HL-60 (cell line): ENCODE measurements at regions not wholly inside any gene's neighbourhood (a gene's known extent, or its start where the extent isn't known, plus 50 kb on each side); places are given as distances from the start of the nearest gene placed in this dataset.
"Not testable (repeated sequence)": the region's sequence is repeated elsewhere in the genome, so short reads cannot be mapped to it uniquely, and the experiment has no call there.

Experiments
- DNase-seq, 2 experiments: peaks; one replicate each; pipeline ENCODE4 v3.0.0-alpha.2; 2010 to 2020; ENCODE audit warnings: low read depth in 1 of 2, low spot score in 1 of 2
- H3K27ac ChIP-seq: fragments of 250-450 bp; sonication (Bioruptor Pico); replicated peaks from 2 replicates; pipeline ENCODE4 v1.5.1; 2020; ENCODE audit warnings: mild to moderate bottlenecking, moderate library complexity
- H3K27me3 ChIP-seq: fragments of 250-450 bp; sonication (Bioruptor Pico); 2 replicates; pipeline ENCODE4 v1.5.1; 2021; ENCODE audit warnings: mild to moderate bottlenecking, moderate library complexity; ENCODE audit not compliant: insufficient read depth, poor library complexity, severe bottlenecking
- H3K4me3 ChIP-seq: replicated peaks from 2 replicates; pipeline ENCODE4 v1.5.1; 2011; ENCODE audit warnings: mild to moderate bottlenecking, control low read depth, low read length; ENCODE audit not compliant: insufficient read depth
- CTCF ChIP-seq: IDR thresholded peaks from one replicate; pipeline ENCODE4 v1.5.1; 2011; ENCODE audit warnings: low read length, control low read depth, inconsistent platforms; ENCODE audit not compliant: insufficient read depth
- GABPA ChIP-seq: IDR thresholded peaks from 2 replicates; pipeline ENCODE4 v1.6.1; 2012; ENCODE audit warnings: low read depth
- POLR2AphosphoS5 ChIP-seq: IDR thresholded peaks from 2 replicates; pipeline ENCODE4 v1.6.1; 2012; ENCODE audit warnings: low read depth
- REST ChIP-seq: IDR thresholded peaks from 2 replicates; pipeline ENCODE4 v1.6.1; 2012; ENCODE audit warnings: low read depth; ENCODE audit not compliant: insufficient replicate concordance
- SPI1 ChIP-seq: IDR thresholded peaks from 2 replicates; pipeline ENCODE4 v1.6.1; 2012; ENCODE audit warnings: low read depth, mild to moderate bottlenecking, borderline replicate concordance

- Histone ChIP-seq H3K27ac (no peak overlapping the region), H3K4me3 (no peak overlapping the region), H3K27me3 (no peaks in the 10 kb centered on the region)
- TF ChIP-seq SPI1 (no peak), CTCF (no peak), POLR2AphosphoS5 (no peak), REST (no peak), GABPA (no peak)
- DNase-seq = no peak
These were observed 732.7 kb upstream of the AUTS2 start for GRCh38 chr7:68865351-68866199.

- TF ChIP-seq REST (no peak), SPI1 (no peak), GABPA (no peak), CTCF (no peak), POLR2AphosphoS5 (no peak)
- H3K4me3 ChIP-seq = no peak overlapping the region
- no peaks in the 10 kb centered on the region for H3K27me3 ChIP-seq
- no peak overlapping the region for H3K27ac ChIP-seq
- no peak for DNase-seq
These were observed 732.1 kb upstream of the AUTS2 start for GRCh38 chr7:68866200-68866570.

- not testable (repeated sequence) for H3K27me3 ChIP-seq, H3K4me3 ChIP-seq, H3K27ac ChIP-seq, DNase-seq
These were observed 731.6 kb upstream of the AUTS2 start for GRCh38 chr7:68866721-68867120.

- TF ChIP-seq CTCF (no peak), GABPA (no peak), POLR2AphosphoS5 (no peak), SPI1 (no peak), REST (no peak)
- Histone ChIP-seq H3K27ac (no peak overlapping the region), H3K4me3 (no peak overlapping the region), H3K27me3 (no peaks in the 10 kb centered on the region)
- DNase-seq = no peak
These were observed 729.3 kb upstream of the AUTS2 start for GRCh38 chr7:68868978-68869377.
